Lung microvascular endothelial cell (primary cell): ENCODE measurements at regions not wholly inside any gene's neighbourhood (a gene's known extent, or its start where the extent isn't known, plus 50 kb on each side); places are given as distances from the start of the nearest gene placed in this dataset.

ENCODE experiments used
- DNase-seq, 2 donors: peaks; one replicate each; pipeline versions ENCODE4 v3.0.0 to v3.0.0-alpha.2; 2010; ENCODE audit warnings: low read depth in 2 of 2

DNA sequence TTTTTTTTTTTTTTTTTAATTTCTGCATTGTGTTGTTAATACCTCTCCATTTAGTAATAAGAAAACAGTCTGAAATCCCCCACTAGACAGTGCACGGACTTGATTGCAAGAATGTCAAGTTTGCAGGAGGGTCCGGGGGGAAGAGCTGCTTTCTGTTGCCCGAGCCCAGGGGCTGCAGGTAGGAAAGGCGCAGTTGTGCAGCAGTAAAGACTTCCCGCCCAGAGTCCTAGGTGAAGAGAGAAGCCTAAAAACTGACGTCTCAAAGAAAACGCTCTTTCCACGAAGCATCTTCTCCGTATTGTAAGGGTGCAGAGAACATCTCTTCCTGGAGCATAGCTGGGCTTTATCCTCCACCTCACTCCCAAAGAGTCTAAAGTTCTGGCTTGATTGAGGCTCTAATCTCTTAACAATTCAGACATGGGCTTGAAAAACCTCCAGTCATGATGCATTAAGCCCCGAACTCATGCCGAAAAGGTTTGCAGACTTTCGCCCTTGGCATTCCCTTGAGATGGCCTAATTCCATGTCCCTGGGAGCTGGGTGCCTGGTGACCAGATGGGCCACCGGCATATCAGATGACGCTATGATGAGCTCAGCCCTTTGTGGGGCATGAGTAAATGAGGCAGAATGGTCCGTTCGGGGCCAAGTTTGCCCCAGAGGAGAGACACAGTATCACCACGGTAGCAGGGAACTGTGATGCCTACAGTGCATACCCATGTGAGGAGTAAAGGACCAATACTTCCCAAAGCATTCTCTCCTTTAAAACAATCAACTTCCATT is 436.2 kb upstream of the ZFHX3 start:
- DNase-seq, result no peak

- no peak for DNase-seq
Measured at GRCh38 chr16:73483076-73483791, 435.3 kb upstream of the ZFHX3 start.

DNA sequence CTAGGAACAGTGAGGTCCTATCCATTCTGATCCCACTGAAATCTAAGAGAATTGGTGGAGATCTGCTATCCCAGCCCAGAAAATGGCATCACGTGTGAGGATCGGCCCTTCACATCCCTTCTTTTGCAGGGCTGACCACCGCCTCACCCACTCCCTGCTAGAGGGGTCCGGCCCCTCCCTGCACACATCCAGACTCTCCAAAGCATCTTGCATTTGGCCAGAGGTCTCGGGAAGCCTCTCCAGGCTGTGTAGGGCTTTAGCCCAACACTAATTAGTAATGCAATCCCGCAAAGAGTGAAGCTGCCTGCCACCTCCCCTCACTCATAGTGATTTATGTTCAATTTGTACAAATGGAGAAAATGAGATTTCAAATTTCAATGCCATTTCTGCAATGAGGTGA is 434.4 kb upstream of the ZFHX3 start:
- DNase-seq, result no peak

DNA sequence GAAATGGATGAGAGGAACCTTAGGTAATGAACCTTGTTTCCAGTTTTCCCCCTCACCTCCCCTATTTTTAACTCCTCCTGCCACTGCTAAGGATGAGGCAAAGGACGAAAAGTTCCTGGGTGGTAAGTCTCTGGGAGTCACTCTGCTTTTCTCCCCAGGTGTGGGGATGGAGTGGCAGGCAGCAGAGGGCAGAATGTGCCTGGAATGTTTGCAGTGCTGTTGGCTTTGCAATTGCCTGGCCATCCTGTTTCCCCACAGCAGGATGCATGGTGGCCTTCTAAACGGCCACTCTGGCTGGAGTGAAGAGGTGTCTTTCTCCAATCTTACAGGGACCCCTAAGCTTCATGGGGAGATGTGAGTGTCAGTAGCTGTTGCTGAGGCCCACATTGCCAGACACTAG is 432.5 kb upstream of the ZFHX3 start:
- DNase-seq, result no peak

- DNase-seq, result no peak
Measured at GRCh38 chr16:73473713-73474112, 425.8 kb upstream of the ZFHX3 start.

GRCh38 chr16:73464834-73465233 is 416.9 kb upstream of the ZFHX3 start:
- no peak for DNase-seq

DNA sequence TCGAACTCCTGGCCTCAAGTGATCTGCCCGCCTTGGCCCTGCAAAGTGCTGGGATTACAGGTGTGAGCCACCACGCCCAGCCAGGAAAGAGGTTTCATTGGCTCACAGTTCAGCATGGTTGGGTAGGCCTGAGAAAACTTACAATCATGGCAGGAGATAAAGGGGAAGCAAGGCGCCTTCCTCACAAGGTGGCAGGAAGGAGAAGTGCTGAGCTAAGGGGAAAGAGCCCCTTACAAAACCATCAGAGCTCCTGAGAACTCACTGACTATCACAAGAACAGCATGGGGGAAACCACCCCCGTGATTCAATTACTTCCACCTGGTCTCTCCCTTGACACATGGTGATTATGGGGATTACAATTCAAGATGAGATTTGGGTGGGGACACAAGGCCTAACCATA is 411.7 kb upstream of the ZFHX3 start:
- no peak for DNase-seq

GRCh38 chr16:73457851-73458250 is 409.9 kb upstream of the ZFHX3 start:
- DNase-seq, result no peak

- DNase-seq, result no peak
Measured at GRCh38 chr16:73448970-73449369, 401.0 kb upstream of the ZFHX3 start.

GRCh38 chr16:73447846-73448245 is 399.9 kb upstream of the ZFHX3 start:
- DNase-seq, result no peak

GRCh38 chr16:73434621-73435020 is 386.7 kb upstream of the ZFHX3 start:
- no peak for DNase-seq

DNA sequence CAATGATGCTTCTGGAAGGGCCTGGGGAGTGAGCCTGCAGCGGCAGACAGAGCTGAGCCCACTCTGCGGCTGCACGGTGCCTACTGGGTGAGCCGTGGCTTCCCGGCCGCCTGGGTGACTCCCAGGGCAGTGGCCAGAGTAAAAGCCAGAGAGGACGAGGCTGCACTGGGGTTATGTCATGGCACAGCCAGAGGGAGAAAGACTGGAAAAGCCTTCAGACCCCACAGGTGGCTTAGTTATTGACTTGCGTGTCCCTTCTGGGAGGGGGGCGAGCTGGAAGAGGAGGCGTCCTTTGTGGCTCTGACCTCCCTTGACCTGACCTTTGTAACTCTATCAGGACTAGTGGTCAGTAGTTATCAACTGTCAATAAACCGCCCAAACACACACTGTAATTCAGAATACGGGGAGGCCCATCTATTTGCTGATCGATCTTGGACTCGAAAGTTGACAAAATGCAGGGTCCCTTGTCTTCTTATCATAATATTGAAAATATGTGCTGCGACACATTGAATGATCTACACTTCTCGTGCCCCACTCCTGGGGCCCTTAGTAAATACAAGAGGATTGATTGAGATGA is 385.9 kb upstream of the ZFHX3 start:
- no peak for DNase-seq

GRCh38 chr16:73432850-73433730 is 385.2 kb upstream of the ZFHX3 start:
- DNase-seq, result no peak

- DNase-seq, result no peak
Measured at GRCh38 chr16:73430138-73430537, 382.2 kb upstream of the ZFHX3 start.

DNA sequence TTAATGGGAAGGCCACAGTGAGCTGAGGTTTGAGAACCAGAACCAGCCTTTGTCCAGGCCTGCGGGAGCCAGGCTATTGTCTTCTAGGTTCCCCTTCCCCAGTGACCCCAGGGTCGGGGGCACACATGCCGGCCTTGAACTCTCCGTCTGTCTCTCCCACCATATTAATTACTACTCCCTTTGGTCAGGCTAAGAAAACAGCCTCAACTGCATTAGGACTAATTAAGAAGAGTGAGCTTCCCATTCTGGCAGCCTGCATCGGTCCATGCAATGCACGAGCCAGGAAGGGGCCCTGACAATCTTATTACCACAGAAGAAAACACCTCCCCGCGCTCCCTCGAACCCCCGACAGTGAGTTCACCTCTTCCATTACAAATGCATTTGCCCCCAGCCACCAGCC is 380.2 kb upstream of the ZFHX3 start:
- no peak for DNase-seq

- DNase-seq, result no peak
Measured at GRCh38 chr16:73427164-73427563, 379.2 kb upstream of the ZFHX3 start.

DNA sequence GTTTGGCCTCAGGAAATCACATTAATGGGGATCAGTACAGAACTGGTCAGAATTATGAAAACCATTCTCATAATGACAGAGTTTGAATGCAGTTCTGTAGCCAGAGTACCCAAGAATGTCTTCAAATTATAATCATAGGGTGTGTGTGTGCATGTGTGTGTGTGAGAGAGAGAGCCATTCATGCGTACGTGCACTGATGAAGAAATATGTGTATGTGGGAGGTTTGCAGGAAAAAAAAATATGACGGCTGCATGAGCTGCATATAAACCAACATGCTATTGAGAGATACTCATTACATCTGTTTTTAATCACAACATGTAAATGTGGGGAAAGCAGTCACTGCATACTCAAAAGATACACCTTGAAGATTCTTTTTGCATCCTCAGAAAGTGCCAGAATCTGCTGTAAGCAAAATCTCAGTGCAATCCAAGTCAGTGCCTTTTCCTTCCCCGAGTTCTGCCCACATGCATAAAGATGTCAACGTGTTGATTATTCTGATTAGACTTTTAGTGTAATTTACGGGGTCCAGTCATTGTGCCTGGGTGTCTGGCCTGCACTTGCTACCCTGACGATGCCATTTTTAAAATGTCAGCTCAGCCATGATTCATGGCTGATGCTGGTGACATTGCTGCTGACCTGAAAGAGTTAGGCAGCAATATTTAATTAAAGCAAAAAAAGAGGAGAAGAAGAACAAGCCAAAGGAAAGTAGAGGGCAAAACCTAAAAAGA is 378.7 kb upstream of the ZFHX3 start:
- no peak for DNase-seq

DNA sequence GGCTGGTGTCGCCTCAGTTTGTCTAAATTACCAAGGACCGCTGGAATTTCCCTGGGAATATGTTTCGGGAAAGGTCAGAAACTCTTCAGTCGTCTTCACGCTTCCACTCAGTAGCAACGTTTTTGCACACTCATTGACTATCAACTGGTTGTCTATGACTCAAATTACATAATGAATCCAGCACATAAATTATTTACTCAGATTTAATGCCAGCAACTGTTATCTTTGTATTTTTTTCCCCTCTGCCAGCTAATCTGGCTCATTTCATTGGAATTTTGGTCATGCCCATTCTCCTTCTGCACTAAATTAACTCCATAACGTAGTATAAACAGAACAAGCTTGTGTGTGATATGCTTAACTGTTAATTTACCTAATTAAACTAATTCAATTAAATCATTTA is 372.7 kb upstream of the ZFHX3 start:
- DNase-seq, result no peak

DNA sequence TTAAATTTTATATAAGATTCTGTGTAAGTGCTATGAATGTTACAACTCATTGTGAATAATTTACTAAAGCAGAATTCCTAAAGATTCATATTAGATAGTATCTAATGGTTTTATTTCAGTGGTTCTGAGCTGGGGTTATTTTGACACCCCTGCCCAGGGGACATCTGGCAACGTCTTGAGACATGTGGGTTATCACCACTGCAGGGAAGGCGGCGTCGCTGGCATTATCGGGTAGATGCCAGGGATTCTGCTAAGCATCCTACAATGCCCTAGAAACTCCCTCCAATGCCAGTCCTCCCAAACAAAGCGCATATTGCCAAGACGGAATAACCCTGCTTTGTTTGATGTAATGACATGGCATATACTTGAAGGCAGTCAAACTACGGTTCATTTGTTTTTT is 372.3 kb upstream of the ZFHX3 start:
- no peak for DNase-seq

DNA sequence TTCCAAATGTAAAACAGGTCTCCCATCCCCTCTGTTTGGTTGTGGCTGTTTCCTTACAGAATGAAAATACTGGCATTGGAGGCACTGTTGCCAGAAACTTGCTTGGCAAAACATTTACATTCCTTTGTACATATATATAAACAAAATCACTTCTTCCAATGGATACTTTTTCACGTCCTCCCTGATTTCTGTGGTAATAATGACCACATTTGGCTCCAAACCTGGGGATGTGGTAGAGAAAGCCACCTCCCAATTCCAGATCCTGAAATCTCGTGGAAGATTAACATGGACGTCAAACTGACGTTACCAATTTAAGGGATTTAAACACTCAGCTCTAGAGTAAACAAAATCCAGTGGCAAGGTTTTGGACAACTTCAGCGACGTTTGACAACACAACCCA is 370.8 kb upstream of the ZFHX3 start:
- no peak for DNase-seq

DNA sequence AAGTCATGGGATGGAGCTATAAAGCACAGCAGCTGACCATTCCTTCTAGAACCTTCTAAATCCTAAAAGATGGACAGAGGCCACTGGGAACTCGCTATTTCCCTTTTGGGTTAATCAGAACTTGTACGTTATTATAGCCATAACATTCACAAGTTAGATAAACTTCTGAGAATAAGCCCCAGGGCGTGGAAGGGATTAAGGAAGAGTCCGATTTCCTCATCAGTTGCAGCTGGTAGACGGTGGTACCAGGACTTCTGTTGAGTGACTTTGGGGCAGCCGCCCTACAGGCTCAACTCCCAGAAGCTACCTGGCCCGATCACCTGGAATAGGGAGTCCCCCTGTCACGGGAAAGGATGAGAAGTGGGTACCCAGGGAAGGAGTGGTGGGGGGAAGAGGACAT is 370.1 kb upstream of the ZFHX3 start:
- DNase-seq, result no peak
